Epithelial cell of prostate (primary cell): ENCODE measurements at regions not wholly inside any gene's neighbourhood (a gene's known extent, or its start where the extent isn't known, plus 50 kb on each side); places are given as distances from the start of the nearest gene placed in this dataset.

ENCODE experiments used
- DNase-seq: peaks from one replicate; pipeline ENCODE4 v3.0.0-alpha.2; 2011; ENCODE audit warnings: low read depth, low spot score
- H3K27ac ChIP-seq: fragments of 450-650 bp; 2 replicates; pipeline ENCODE4 v1.5.1; 2017; ENCODE audit warnings: mild to moderate bottlenecking

GRCh38 chr22:46086577-46087335, 63.6 kb upstream of the PPARA start:
- no peak for DNase-seq
- H3K27ac ChIP-seq, result peak overlapping the region; percentile 99

- H3K27ac ChIP-seq, result peak overlapping the region; percentile 99
- no peak for DNase-seq
Observed at GRCh38 chr22:46087336-46087690, 63.0 kb upstream of the PPARA start.

DNA sequence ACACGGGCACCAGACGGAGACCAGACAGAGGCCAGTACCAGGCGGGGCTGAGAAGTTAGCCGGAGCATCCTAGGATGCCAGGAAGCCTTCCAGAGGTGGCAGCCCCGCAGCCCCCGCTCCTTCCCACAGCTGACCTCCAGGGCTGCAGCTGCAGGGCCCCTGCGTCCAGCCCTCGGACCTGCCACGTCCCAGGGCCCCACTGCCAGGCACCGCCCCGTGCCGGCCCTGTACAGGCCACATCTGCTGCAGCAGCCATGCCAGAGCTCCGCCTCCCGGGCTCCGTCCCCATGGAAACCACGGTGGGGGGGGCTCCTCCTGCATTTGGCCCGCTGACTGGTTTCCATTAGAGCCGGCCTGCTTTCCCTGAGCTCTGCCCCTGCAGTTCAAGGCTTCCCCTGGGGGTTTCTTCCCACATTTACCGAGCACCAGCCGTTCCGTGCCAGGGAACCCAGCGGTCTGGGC, 62.5 kb upstream of the PPARA start:
- DNase-seq, result no peak
- peak overlapping the region; percentile 99 for H3K27ac ChIP-seq

DNA sequence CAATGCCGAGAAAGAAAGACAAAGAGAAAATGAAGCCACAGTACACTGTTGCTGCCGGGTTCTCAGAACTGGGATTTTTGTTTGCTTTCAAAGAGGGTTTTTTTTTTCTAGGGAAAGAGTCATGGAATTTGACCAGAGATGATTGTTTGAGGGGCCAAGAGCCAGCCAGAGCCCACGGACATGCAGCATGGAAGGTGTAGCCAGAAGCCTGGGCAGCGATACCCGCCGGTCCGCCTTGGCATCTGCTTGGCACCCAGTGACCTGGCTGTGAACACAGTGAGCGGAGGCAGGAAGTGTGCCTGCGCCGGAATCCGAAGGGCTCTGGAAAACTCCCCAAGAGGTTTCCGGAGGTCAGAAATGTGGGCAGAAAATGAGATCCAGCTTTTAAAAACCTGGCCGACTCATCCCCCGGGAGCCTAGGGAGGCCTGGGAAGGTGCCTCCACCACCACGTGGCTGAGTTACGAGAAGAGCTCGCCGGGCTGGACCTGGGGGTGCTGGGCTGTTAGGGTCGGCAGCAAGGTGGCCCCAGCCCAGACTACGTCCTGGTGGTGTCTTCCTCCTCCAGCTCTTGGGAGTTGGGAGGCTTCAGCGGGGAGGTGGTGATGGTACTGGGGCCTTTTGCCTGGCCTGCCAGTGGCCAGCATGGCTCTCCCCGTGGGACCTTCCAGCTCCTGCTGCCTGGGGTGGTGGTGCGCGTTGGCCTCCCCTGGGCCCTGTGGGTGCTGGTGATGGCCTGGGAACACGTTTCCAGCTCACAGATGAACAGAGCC, 61.6 kb upstream of the PPARA start:
- DNase-seq, result no peak
- H3K27ac ChIP-seq, result peak overlapping the region; percentile 99

DNA sequence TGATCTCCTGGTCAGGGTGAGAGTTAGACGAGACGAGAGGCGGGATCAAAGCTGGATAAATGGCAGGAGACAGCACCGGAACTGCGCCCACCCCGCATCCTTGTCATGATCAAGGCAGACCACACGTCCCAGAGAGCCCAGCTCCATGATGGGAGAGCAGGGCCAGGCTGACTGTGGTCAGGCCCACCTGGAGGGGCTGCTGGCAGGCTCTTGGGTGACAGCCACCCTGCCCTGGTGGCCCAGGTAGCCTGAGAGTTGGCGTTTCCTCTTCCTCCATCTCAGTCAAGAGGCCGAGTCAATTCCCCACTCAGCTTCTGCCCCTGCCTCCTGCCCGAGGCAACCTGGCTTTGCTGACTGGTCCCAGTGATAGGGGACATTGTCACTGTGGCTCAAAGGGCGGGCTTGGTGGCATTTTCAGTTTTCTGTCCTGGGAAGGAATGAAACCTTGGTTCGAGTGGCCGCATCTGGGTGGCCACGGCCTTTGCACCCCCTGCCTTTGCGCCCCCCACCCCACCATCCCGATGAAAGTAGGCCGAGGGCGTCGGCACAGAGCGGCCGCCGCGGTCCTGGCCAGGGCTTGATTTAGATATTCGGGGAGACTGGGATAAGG, 60.8 kb upstream of the PPARA start:
- no peak for DNase-seq
- peak overlapping the region; percentile 99 for H3K27ac ChIP-seq

GRCh38 chr22:46090036-46090591, 60.2 kb upstream of the PPARA start:
- no peak for DNase-seq
- peak overlapping the region; percentile 99 for H3K27ac ChIP-seq

DNA sequence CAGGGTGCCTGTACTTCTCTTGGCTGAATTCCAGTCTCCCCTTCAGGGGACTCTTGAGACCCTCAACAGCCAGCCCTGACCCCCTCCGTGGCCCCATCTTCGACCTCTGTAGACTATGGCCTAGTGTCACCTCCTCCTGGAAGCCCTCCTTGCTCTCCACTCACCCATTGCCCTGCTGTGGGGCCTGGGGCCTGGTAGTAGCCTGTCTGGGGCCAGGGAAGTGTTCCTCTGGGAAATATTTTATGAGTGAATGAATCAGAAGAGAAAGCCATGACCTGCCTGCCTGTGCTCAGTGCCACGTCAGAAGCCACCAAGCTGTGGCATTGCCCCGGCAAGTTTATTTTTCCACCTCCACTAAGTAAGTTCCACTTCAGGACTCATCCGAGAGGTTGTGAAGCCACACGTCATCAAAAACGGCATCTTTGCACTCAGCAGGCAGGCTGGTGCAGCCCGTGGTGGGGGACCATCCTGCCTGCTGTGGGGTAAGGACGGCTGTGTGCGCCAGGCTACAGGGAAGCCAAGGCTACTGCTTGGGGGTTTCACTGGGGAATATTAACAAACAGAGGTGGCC, 59.6 kb upstream of the PPARA start:
- peak; percentile 61 for DNase-seq
- H3K27ac ChIP-seq, result peak overlapping the region; percentile 99

- H3K27ac ChIP-seq, result peak overlapping the region; percentile 99
- DNase-seq, result no peak
Observed at GRCh38 chr22:46091277-46091977, 58.9 kb upstream of the PPARA start.

- DNase-seq, result no peak
- peak overlapping the region; percentile 99 for H3K27ac ChIP-seq
Observed at GRCh38 chr22:46092011-46092410, 58.3 kb upstream of the PPARA start.

DNA sequence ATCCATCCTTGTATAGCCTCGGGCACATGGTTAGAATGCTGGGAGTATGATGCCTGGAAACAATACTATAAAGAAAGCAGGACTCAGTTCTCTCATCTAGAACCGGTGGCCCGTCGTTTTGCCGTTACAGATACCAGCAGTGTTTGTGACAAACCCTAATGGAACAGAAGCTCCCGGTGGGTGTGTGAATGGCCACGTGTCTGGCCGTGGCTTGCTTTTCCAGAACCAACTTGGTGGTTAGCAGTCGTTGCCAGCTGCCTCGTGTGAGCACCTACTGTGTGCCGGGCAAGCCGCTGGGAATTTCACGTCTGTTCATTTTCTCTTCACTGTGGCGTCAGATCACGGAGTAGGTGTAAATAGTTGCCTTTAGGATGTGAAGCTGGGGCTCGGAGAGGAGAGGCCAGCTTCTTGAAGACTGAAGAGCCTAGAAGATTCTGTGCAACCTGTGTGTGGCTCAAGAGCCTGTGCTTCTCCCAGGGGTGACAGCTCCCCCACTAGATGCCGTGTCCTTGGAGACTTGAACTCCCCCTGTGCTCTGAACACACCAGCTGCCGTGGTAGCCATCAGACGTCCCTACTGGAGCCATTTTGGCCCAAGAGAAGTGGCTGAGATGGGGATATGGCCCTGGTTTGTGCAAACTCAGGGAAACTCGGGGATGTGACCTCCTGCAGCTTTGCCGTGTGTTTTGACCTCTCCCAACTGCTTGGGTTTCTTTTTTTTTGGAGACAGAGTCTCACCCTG, 57.5 kb upstream of the PPARA start:
- H3K27ac ChIP-seq, result peak overlapping the region; percentile 99
- DNase-seq, result no peak

- no peak for DNase-seq
- H3K27ac ChIP-seq, result peak overlapping the region; percentile 99
Observed at GRCh38 chr22:46093796-46094195, 56.5 kb upstream of the PPARA start.

GRCh38 chr22:46094676-46095075, 55.6 kb upstream of the PPARA start:
- peak overlapping the region; percentile 99 for H3K27ac ChIP-seq
- DNase-seq, result no peak

GRCh38 chr22:46096051-46096450, 54.3 kb upstream of the PPARA start:
- DNase-seq, result no peak
- H3K27ac ChIP-seq, result peak overlapping the region; percentile 96

DNA sequence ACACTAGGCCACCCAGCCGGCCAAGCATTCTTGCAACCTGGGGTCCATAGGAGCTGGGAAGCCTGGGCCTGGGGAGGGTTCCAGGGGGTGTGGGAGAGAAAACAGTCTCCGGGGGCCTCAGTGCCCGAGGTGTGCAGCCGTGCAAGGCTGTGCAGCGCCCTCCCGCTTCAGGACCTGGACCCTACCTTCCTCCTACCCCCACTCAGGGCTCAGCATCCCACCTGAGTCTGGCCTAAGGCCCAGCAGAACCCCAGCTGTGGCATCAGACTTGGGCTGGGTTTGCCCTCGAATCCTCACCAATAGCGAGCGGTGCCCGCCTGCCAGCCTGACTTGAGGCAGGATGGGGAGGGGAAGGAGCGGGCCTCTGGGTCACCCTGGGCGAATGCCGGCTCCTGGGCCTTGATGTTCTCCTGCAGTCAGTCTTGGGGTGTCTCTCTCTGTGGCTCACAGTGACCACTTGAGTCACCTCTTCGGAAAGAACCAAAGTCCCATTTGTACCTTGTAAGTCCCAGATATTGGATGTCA, 53.6 kb upstream of the PPARA start:
- no peak for DNase-seq
- peak overlapping the region; percentile 96 for H3K27ac ChIP-seq

DNA sequence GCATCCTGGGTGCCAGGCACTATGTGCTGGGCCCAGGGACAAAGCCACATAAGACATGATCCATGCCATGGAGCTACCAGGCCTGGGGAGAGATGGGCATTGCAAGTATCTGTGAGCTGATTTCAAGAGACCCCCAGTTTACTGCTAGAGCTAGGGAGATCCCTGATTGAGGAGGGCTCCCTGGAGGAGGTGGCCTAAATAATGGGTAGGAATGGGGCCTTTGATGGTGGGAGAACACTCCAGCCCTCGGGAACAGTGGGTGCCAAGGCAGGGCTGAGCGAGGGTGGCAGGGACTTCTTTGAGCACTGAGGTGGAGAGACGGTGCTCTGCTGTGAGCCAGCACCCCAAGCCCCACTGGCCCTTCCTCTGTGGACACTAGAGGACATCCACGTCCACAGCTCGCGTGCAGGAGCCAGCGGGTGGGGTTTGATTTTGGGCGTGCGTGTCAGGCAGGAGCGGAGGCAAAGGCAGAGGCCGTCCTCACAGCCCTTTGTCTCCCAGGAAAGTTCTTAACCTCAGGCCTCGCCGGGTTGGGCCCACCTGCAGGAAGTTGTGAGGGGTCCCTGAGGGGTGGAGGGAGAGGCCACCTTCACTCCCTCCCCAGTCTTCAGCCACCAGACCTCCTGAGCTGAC, 52.9 kb upstream of the PPARA start:
- no peak for DNase-seq

DNA sequence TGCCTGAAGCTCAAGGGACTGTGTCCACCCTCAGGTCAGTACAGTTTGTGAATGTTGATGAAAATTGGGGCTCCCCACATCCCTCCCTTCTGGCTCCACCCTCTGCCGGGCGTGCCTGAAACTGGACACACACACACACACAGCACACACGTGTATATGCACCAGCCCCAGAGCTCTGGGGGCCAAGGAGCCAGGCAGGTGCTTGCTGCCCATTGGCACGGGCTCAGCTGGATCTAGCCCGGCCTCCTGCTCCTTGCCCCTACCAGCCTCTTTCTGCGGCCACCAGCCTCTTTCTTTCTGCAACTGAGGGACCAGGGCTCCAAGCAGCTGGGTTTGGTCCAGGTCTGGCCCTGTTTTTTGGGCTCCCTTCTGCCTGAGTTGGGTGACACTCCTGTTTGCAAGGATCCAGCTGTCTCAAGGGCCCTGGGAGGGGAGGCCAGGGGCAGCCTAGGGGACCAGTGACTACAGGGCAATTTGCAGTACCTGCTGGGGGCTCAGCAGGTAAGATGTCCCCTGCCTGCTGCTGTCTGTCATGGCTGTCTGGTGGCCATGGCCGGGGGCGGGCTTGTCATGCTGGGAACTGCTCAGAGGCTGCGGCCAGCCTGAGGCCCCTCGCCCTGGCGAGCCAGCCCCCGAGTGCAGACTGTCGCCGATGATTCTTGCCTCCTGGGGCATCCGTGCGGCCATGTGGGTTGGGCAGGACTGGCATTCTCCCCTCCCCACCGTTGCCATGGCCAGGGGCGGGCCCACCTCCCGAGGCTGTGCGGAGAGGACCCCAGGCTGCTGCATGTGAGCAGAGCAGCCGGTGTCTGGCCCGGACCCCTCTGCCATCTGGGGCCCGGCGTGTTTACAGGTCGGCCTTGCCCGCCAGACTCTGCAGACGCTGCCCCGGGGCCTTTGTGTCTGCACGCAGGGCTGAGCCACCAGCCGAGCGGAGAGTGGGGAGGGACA, 51.5 kb upstream of the PPARA start:
- H3K27ac ChIP-seq, result peak overlapping the region; percentile 96
- no peak for DNase-seq

More for the DNA sequence above, 52.9 kb upstream of the PPARA start:
- H3K27ac ChIP-seq, result peak overlapping the region; percentile 96

GRCh38 chr22:46099740-46100139, 50.6 kb upstream of the PPARA start:
- DNase-seq, result no peak
- H3K27ac ChIP-seq, result peak overlapping the region; percentile 96
